H1 (cell line): ENCODE measurements at regions not wholly inside any gene's neighbourhood (a gene's known extent, or its start where the extent isn't known, plus 50 kb on each side); places are given as distances from the start of the nearest gene placed in this dataset.

Experiments
- CEBPB ChIP-seq: IDR thresholded peaks from 2 replicates; pipeline ENCODE4 v1.6.1; 2012; ENCODE audit warnings: low read depth, low read length
- EZH2 ChIP-seq: fragments of 200-600 bp; sonication (generic); IDR thresholded peaks from 2 replicates; pipeline ENCODE4 v1.7.1; 2012; ENCODE audit warnings: low read depth, mild to moderate bottlenecking, moderate library complexity, low read length, inconsistent platforms; ENCODE audit not compliant: severe bottlenecking
- FOSL1 ChIP-seq: IDR thresholded peaks from 2 replicates; pipeline ENCODE4 v1.6.1; 2011; ENCODE audit warnings: mild to moderate bottlenecking, low read depth, low read length, moderate library complexity; ENCODE audit not compliant: insufficient read depth
- PHF8 ChIP-seq: fragments of 200-600 bp; sonication (generic); conservative IDR thresholded peaks from 2 replicates; pipeline ENCODE4 v1.7.1; 2012; ENCODE audit warnings: low read depth, mild to moderate bottlenecking, inconsistent platforms, low read length, moderate library complexity
- POLR2A ChIP-seq, 2 experiments: IDR thresholded peaks; 1 replicate in 1 of 2; 2 replicates in 1 of 2; pipeline ENCODE4 v1.6.1; 2011; ENCODE audit warnings: low read depth in 2 of 2, low read length in 2 of 2, mild to moderate bottlenecking in 2 of 2; ENCODE audit errors: control extremely low read depth in 1 of 2
- RNF2 ChIP-seq: fragments of 200-900, 300-1000 bp; sonication (generic); IDR thresholded peaks from 2 replicates; pipeline ENCODE4 v1.7.1; 2016; ENCODE audit warnings: borderline replicate concordance, low read depth, mild to moderate bottlenecking, antibody characterized with exemption, low read length; ENCODE audit not compliant: poor library complexity, severe bottlenecking; ENCODE audit errors: missing control alignments
- SIN3A ChIP-seq, 2 experiments: IDR thresholded peaks in 1 of 2; conservative IDR thresholded peaks in 1 of 2; 2 replicates each; pipeline ENCODE4 v1.6.1; 2011 to 2012; ENCODE audit warnings: low read length in 2 of 2, improper control_type of control experiment in 1 of 2, low read depth in 1 of 2, mild to moderate bottlenecking in 1 of 2
- SP1 ChIP-seq: IDR thresholded peaks from 2 replicates; pipeline ENCODE4 v1.6.1; 2011; ENCODE audit warnings: low read depth, low read length
- TAF1 ChIP-seq: IDR thresholded peaks from 2 replicates; pipeline ENCODE4 v1.6.1; 2011; ENCODE audit warnings: mild to moderate bottlenecking, low read depth, low read length
- TCF12 ChIP-seq: IDR thresholded peaks from 2 replicates; pipeline ENCODE4 v1.6.1; 2011; ENCODE audit warnings: low read depth, mild to moderate bottlenecking, low read length
- YY1 ChIP-seq: IDR thresholded peaks from 2 replicates; pipeline ENCODE4 v1.6.1; 2011; ENCODE audit warnings: low read depth, mild to moderate bottlenecking, low read length
- TF ChIP-seq, protein P1 (sequence below), 3 experiments: IDR thresholded peaks; 1 replicate in 2 of 3; 2 replicates in 1 of 3; pipeline versions ENCODE4 v1.5.1 to v1.6.1; 2011; ENCODE audit warnings: low read length in 3 of 3, mild to moderate bottlenecking in 3 of 3, inconsistent platforms in 2 of 3, low read depth in 1 of 3, moderate library complexity in 1 of 3; ENCODE audit not compliant: insufficient read depth in 1 of 3; ENCODE audit errors: control extremely low read depth in 1 of 3
- TF ChIP-seq, protein P2 (sequence below): IDR thresholded peaks from 2 replicates; pipeline ENCODE4 v1.6.1; 2011; ENCODE audit warnings: low read length, improper control_type of control experiment

DNA sequence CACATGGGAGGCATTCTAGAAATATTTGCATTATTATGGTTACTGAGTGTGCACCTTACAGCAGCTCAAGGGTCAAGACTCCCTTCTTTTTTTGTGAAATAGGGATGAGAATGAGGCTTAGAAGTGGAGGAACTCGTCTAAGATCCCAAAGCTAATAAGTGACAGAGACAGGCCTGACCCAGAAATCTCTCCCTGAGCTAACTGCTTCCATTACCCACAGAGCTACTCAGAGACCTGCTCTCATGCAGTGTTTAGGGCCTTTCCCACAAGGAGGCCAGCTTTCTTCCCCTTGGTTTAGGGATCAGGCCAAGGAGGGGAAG is 301.7 kb downstream of the RPS24 start:
- TF ChIP-seq SP1, result no peak
- TF ChIP-seq, protein P1, sequence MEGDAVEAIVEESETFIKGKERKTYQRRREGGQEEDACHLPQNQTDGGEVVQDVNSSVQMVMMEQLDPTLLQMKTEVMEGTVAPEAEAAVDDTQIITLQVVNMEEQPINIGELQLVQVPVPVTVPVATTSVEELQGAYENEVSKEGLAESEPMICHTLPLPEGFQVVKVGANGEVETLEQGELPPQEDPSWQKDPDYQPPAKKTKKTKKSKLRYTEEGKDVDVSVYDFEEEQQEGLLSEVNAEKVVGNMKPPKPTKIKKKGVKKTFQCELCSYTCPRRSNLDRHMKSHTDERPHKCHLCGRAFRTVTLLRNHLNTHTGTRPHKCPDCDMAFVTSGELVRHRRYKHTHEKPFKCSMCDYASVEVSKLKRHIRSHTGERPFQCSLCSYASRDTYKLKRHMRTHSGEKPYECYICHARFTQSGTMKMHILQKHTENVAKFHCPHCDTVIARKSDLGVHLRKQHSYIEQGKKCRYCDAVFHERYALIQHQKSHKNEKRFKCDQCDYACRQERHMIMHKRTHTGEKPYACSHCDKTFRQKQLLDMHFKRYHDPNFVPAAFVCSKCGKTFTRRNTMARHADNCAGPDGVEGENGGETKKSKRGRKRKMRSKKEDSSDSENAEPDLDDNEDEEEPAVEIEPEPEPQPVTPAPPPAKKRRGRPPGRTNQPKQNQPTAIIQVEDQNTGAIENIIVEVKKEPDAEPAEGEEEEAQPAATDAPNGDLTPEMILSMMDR (IDR thresholded peaks at IDR 0.05; ENCODE audit: control extremely low read depth in 1 of 3, insufficient read depth in 1 of 3, low read depth in 1 of 3, low read length in 3 of 3), result no peak
- no peak for TF ChIP-seq YY1
- TF ChIP-seq TCF12, result no peak
- TF ChIP-seq FOSL1, result no peak
- TF ChIP-seq CEBPB, result no peak
- TF ChIP-seq TAF1, result no peak
- TF ChIP-seq, protein P2, sequence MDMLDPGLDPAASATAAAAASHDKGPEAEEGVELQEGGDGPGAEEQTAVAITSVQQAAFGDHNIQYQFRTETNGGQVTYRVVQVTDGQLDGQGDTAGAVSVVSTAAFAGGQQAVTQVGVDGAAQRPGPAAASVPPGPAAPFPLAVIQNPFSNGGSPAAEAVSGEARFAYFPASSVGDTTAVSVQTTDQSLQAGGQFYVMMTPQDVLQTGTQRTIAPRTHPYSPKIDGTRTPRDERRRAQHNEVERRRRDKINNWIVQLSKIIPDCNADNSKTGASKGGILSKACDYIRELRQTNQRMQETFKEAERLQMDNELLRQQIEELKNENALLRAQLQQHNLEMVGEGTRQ, result no peak
- TF ChIP-seq PHF8, result no peak
- TF ChIP-seq SIN3A (conservative IDR thresholded peaks at IDR 0.05 in 1 of 2, IDR thresholded peaks at IDR 0.05 in 1 of 2; ENCODE audit: low read depth in 1 of 2, low read length in 2 of 2), result no peak
- no peak for TF ChIP-seq RNF2
- no peak for TF ChIP-seq EZH2
- no peak for TF ChIP-seq POLR2A (IDR thresholded peaks at IDR 0.05; ENCODE audit: control extremely low read depth in 1 of 2, low read depth in 2 of 2, low read length in 2 of 2)
